ENCODE measurements at regions not wholly inside any gene's neighbourhood (a gene's known extent, or its start where the extent isn't known, plus 50 kb on each side); places are given as distances from the start of the nearest gene placed in this dataset.

GRCh38 chr10:120749072-120749471 lies 102.1 kb upstream of the WDR11 start:
- in situ Hi-C loops (cut with MboI; ENCODE audit: low sequenced_read_pairs) = no loop called here

GRCh38 chr10:120749856-120750566 lies 101.2 kb upstream of the WDR11 start:
- in situ Hi-C loops (cut with MboI; ENCODE audit: low sequenced_read_pairs) = no loop called here
- Histone ChIP-seq H3K4me3 (no peak overlapping the region), H3K27me3 (ENCODE audit: low read depth) (peaks cover 12% of the 10 kb centered on the region), H3K4me1 (no peaks in the 10 kb centered on the region), H3K36me3 (replicated peaks) (no peaks in the 10 kb centered on the region), H3K9me3 (no peaks in the 10 kb centered on the region)
- no peak for DNase-seq (ENCODE audit: low spot score in 2 of 2)

More at GRCh38 chr10:120749072-120749471, 102.1 kb upstream of the WDR11 start:
- Histone ChIP-seq H3K9me3 (no peaks in the 10 kb centered on the region), H3K4me3 (no peak overlapping the region), H3K4me1 (no peaks in the 10 kb centered on the region), H3K27me3 (ENCODE audit: low read depth) (peaks cover 12% of the 10 kb centered on the region), H3K36me3 (replicated peaks) (no peaks in the 10 kb centered on the region)
- DNase-seq (ENCODE audit: low spot score in 2 of 2) = no peak

DNA sequence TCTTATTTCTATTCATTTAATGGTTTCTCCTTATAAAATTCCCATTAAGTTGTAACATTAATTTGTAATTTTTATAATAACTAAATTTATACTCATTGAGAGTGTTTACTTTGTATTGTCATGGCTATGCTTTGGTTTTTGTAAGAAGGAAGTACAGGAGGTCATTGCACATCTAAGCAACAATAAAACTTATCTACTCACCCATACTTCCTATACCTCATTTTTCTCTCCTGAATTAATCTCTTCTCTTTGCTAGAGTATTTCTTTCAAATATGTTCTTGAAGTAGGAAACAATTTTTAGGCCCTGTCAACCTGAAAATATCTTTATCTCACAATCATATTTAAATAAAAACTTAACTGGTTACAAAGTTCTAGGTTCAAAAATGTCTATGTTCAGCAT lies 95.4 kb upstream of the WDR11 start:
- Histone ChIP-seq H3K36me3 (replicated peaks) (no peaks in the 10 kb centered on the region), H3K9me3 (no peaks in the 10 kb centered on the region), H3K4me3 (no peak overlapping the region), H3K4me1 (no peaks in the 10 kb centered on the region), H3K27me3 (ENCODE audit: low read depth) (peaks cover 8% of the 10 kb centered on the region; the same call in 1 of the 2 replicates)
- in situ Hi-C loops (cut with MboI; ENCODE audit: low sequenced_read_pairs) = no loop called here
- no peak for DNase-seq (ENCODE audit: low spot score in 2 of 2)

- DNase-seq (ENCODE audit: low spot score in 2 of 2) = no peak
- no peak overlapping the region for H3K4me3 ChIP-seq
- H3K4me1 ChIP-seq = no peaks in the 10 kb centered on the region
- no peaks in the 10 kb centered on the region for H3K9me3 ChIP-seq
- no peaks in the 10 kb centered on the region for H3K36me3 ChIP-seq (replicated peaks)
- peaks cover 9% of the 10 kb centered on the region; the same call in 1 of the 2 replicates for H3K27me3 ChIP-seq (ENCODE audit: low read depth)
- in situ Hi-C loops (cut with MboI; ENCODE audit: low sequenced_read_pairs) = no loop called here
Observed at GRCh38 chr10:120760253-120760652, 90.9 kb upstream of the WDR11 start.

GRCh38 chr10:120761951-120762350 lies 89.2 kb upstream of the WDR11 start:
- Histone ChIP-seq H3K9me3 (no peaks in the 10 kb centered on the region), H3K27me3 (ENCODE audit: low read depth) (peaks cover 9% of the 10 kb centered on the region; the same call in 1 of the 2 replicates), H3K4me3 (no peak overlapping the region), H3K4me1 (no peaks in the 10 kb centered on the region), H3K36me3 (replicated peaks) (no peaks in the 10 kb centered on the region)
- in situ Hi-C loops (cut with MboI; ENCODE audit: low sequenced_read_pairs) = no loop called here
- DNase-seq (ENCODE audit: low spot score in 2 of 2) = no peak

- Histone ChIP-seq H3K9me3 (no peaks in the 10 kb centered on the region), H3K4me3 (no peak overlapping the region), H3K4me1 (no peaks in the 10 kb centered on the region), H3K36me3 (replicated peaks) (no peaks in the 10 kb centered on the region), H3K27me3 (ENCODE audit: low read depth) (0 out of 2 replicates have a peak, but pooled peaks cover 4% of the 10 kb centered on the region)
- DNase-seq (ENCODE audit: low spot score in 2 of 2) = no peak
- in situ Hi-C loops (cut with MboI; ENCODE audit: low sequenced_read_pairs) = no loop called here
Observed at GRCh38 chr10:120765226-120765803, 85.8 kb upstream of the WDR11 start.

GRCh38 chr10:120768227-120768626 lies 82.9 kb upstream of the WDR11 start:
- in situ Hi-C loops (cut with MboI; ENCODE audit: low sequenced_read_pairs) = no loop called here
- Histone ChIP-seq H3K36me3 (replicated peaks) (no peaks in the 10 kb centered on the region), H3K4me1 (no peaks in the 10 kb centered on the region), H3K9me3 (no peaks in the 10 kb centered on the region), H3K27me3 (ENCODE audit: low read depth) (peaks cover 7% of the 10 kb centered on the region; the same call in 1 of the 2 replicates), H3K4me3 (no peak overlapping the region)
- DNase-seq (ENCODE audit: low spot score in 2 of 2) = no peak

GRCh38 chr10:120770496-120770895 lies 80.7 kb upstream of the WDR11 start:
- no peak overlapping the region for H3K4me3 ChIP-seq
- H3K36me3 ChIP-seq (replicated peaks) = no peaks in the 10 kb centered on the region
- in situ Hi-C loops (cut with MboI; ENCODE audit: low sequenced_read_pairs) = no loop called here
- H3K4me1 ChIP-seq = no peaks in the 10 kb centered on the region
- H3K27me3 ChIP-seq (ENCODE audit: low read depth) = peaks cover 7% of the 10 kb centered on the region; the same call in 1 of the 2 replicates
- no peaks in the 10 kb centered on the region for H3K9me3 ChIP-seq
- no peak for DNase-seq (ENCODE audit: low spot score in 2 of 2)

DNA sequence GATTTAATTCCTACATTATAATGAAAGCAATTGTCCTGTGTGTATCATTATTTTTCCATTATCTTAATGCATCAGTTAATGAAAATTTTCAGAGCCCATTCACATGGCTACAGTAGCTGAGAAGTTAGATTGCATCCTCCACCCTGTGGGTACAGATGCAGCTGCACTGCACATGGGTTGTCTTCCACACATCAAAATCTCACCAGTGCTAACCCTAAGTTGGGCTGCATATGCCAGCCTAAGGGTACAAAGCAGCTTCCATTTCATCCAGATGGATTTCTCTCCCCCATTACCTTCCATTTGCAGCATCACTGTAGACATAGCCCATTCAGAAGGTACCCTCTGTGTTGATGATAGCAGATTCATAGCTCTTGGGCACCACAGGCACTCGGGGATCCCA lies 74.7 kb upstream of the WDR11 start:
- in situ Hi-C loops (cut with MboI; ENCODE audit: low sequenced_read_pairs) = no loop called here
- no peaks in the 10 kb centered on the region for H3K9me3 ChIP-seq
- peaks cover 10% of the 10 kb centered on the region; the same call in 1 of the 2 replicates for H3K27me3 ChIP-seq (ENCODE audit: low read depth)
- no peaks in the 10 kb centered on the region for H3K4me1 ChIP-seq
- no peaks in the 10 kb centered on the region for H3K36me3 ChIP-seq (replicated peaks)
- DNase-seq (ENCODE audit: low spot score in 2 of 2) = no peak
- H3K4me3 ChIP-seq = no peak overlapping the region

GRCh38 chr10:120782336-120782735 lies 68.8 kb upstream of the WDR11 start:
- Histone ChIP-seq H3K9me3 (no peaks in the 10 kb centered on the region), H3K4me3 (no peak overlapping the region), H3K27me3 (ENCODE audit: low read depth) (peaks cover 10% of the 10 kb centered on the region; the same call in 1 of the 2 replicates), H3K36me3 (replicated peaks) (no peaks in the 10 kb centered on the region), H3K4me1 (no peaks in the 10 kb centered on the region)
- no peak for DNase-seq (ENCODE audit: low spot score in 2 of 2)
- in situ Hi-C loops (cut with MboI; ENCODE audit: low sequenced_read_pairs) = no loop called here

DNA sequence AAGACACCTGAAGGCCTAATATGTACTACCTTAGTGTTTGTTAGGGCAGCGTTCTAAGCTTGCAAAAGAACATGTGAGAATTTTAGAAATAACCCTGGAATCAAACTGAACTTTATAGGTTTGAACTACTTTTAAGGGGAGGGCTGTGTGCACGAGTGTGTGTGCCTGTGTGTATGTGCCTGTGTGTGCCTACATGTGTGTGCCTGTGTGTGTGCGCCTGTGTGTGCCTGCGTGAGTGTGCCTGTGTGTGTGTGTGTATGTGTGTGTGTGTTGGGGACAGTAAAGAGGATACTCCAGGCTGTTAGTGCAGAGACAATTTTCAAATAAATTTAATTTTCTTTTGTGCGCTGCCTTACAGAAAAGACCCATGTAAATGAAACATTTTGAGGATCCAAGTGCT lies 68.1 kb upstream of the WDR11 start:
- Histone ChIP-seq H3K36me3 (replicated peaks) (no peaks in the 10 kb centered on the region), H3K4me1 (no peaks in the 10 kb centered on the region), H3K9me3 (no peaks in the 10 kb centered on the region), H3K27me3 (ENCODE audit: low read depth) (peaks cover 10% of the 10 kb centered on the region; the same call in 1 of the 2 replicates), H3K4me3 (no peak overlapping the region)
- no peak for DNase-seq (ENCODE audit: low spot score in 2 of 2)
- in situ Hi-C loops (cut with MboI; ENCODE audit: low sequenced_read_pairs) = no loop called here

DNA sequence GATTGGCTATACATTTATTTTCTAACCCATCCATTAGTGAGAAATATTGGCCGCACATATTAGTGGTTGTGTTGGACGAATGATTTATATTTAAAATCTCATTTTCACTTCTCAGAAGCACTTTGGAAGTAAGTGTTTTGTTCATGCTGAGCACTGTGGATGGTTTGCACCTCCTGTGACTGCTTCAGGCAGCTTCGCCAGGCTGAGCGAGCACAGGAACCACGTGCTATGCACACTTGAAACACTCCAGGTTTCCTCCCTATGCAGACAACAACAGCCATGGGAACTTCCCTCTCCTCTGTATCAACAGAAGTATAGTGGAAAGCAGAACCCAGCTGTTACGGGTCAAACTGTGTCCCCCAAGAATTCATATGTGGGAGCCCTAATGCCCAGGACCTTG lies 67.3 kb upstream of the WDR11 start:
- no peak for DNase-seq (ENCODE audit: low spot score in 2 of 2)
- Histone ChIP-seq H3K9me3 (no peaks in the 10 kb centered on the region), H3K36me3 (replicated peaks) (no peaks in the 10 kb centered on the region), H3K4me1 (no peaks in the 10 kb centered on the region), H3K27me3 (ENCODE audit: low read depth) (peaks cover 10% of the 10 kb centered on the region; the same call in 1 of the 2 replicates), H3K4me3 (no peak overlapping the region)
- in situ Hi-C loops (cut with MboI; ENCODE audit: low sequenced_read_pairs) = no loop called here

DNA sequence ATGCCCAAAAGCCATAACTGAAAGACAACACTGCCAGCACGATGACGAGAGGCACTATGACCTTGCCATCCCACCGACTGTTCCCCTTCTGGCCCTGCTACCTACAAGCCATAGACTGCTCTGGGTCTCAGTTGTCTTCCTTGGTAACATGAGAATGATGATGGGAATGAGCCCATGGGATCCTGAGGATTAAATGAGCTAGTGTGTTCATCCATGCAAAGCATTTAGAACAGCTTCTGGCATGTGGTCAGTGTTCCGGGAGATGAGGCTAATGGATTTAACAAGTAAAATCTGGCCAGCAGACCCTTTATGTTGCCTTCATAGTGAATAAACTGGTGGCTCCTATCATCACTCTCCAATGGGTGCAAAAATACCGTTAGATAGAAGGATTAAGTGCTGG lies 62.4 kb upstream of the WDR11 start:
- H3K4me1 ChIP-seq = no peaks in the 10 kb centered on the region
- no peaks in the 10 kb centered on the region for H3K9me3 ChIP-seq
- H3K27me3 ChIP-seq (ENCODE audit: low read depth) = 0 out of 2 replicates have a peak, but pooled peaks cover 4% of the 10 kb centered on the region
- in situ Hi-C loops (cut with MboI; ENCODE audit: low sequenced_read_pairs) = no loop called here
- H3K4me3 ChIP-seq = no peak overlapping the region
- H3K36me3 ChIP-seq (replicated peaks) = no peaks in the 10 kb centered on the region
- no peak for DNase-seq (ENCODE audit: low spot score in 2 of 2)
